Smooth muscle cell (in vitro differentiated cells): ENCODE measurements at regions not wholly inside any gene's neighbourhood (a gene's known extent, or its start where the extent isn't known, plus 50 kb on each side); places are given as distances from the start of the nearest gene placed in this dataset.

Experiments
- DNase-seq: peaks from one replicate; lab custom pipeline; 2025; ENCODE audit not compliant: unreplicated experiment; lab: John Stamatoyannopoulos, UW
- H2AFZ ChIP-seq: fragments of 200-600 bp; sonication (generic); 2 replicates; pipeline ENCODE4 v1.6.0; 2016; ENCODE audit warnings: antibody characterized with exemption, low read depth, mild to moderate bottlenecking
- H3F3A ChIP-seq: fragments of 200-600 bp; sonication (generic); 2 replicates; pipeline ENCODE4 v1.6.0; 2017; ENCODE audit warnings: antibody characterized with exemption, low read depth
- H3K27ac ChIP-seq: fragments of 200-600 bp; sonication (generic); 2 replicates; pipeline ENCODE4 v1.5.1; 2016; ENCODE audit warnings: low read depth, mild to moderate bottlenecking
- H3K27me3 ChIP-seq: fragments of 200-600 bp; sonication (generic); 2 replicates; pipeline ENCODE4 v1.6.1; 2016; ENCODE audit warnings: low read depth, mild to moderate bottlenecking
- H3K36me3 ChIP-seq: fragments of 200-600 bp; sonication (generic); 2 replicates; pipeline ENCODE4 v1.5.1; 2016; ENCODE audit warnings: low read depth
- H3K4me1 ChIP-seq: fragments of 200-600 bp; sonication (generic); 2 replicates; pipeline ENCODE4 v1.5.1; 2016; ENCODE audit warnings: low read depth
- H3K4me2 ChIP-seq: fragments of 200-600 bp; sonication (generic); 2 replicates; pipeline ENCODE4 v1.6.0; 2016; ENCODE audit warnings: mild to moderate bottlenecking
- H3K4me3 ChIP-seq: fragments of 200-600 bp; sonication (generic); 2 replicates; pipeline ENCODE4 v1.5.1; 2016; ENCODE audit warnings: mild to moderate bottlenecking
- H3K79me2 ChIP-seq: fragments of 200-600 bp; sonication (generic); 2 replicates; pipeline ENCODE4 v1.6.0; 2016; ENCODE audit warnings: low read depth, mild to moderate bottlenecking
- H3K9ac ChIP-seq: fragments of 200-600 bp; sonication (generic); 2 replicates; pipeline ENCODE4 v1.6.0; 2016; ENCODE audit warnings: low read depth
- H3K9me3 ChIP-seq: fragments of 200-600 bp; sonication (generic); replicated peaks from 2 replicates; pipeline ENCODE4 v1.5.1; 2016; ENCODE audit warnings: low read depth
- H4K20me1 ChIP-seq: fragments of 200-600 bp; sonication (generic); 2 replicates; pipeline ENCODE4 v1.6.0; 2016; ENCODE audit warnings: low read depth
- CTCF ChIP-seq: fragments of 200-600 bp; sonication (generic); IDR thresholded peaks from 2 replicates; pipeline ENCODE4 v1.5.1; 2017; ENCODE audit warnings: borderline replicate concordance, mild to moderate bottlenecking, antibody characterized with exemption; ENCODE audit not compliant: insufficient read depth, poor library complexity, severe bottlenecking
- WGBS: methylation state at CpG from one replicate; pipeline ENCODE4 v1.1.7; 2016; ENCODE audit warnings: low lambda C conversion rate; 5-methylcytosine and 5-hydroxymethylcytosine counted together

GRCh38 chr15:69802432-69802831 is 295.3 kb downstream of the TLE3 start:
- Histone ChIP-seq H3K4me2 (no peak overlapping the region), H3K27me3 (no peaks in the 10 kb centered on the region), H3K79me2 (no peaks in the 10 kb centered on the region), H3K9me3 (no peaks in the 10 kb centered on the region), H3F3A (no peaks in the 10 kb centered on the region), H4K20me1 (no peaks in the 10 kb centered on the region), H3K27ac (no peak overlapping the region), H2AFZ (no peak overlapping the region), H3K4me1 (no peaks in the 10 kb centered on the region), H3K9ac (no peak overlapping the region), H3K4me3 (no peak overlapping the region), H3K36me3 (no peaks in the 10 kb centered on the region)
- no peak for DNase-seq
- 89% methylated on average over 4 of the region's 4 CpGs for WGBS
- no peak for TF ChIP-seq CTCF

GRCh38 chr15:69804786-69805185 is 292.9 kb downstream of the TLE3 start:
- no peaks in the 10 kb centered on the region for H3F3A ChIP-seq
- TF ChIP-seq CTCF: no peak
- no peak overlapping the region for H2AFZ ChIP-seq
- H3K27ac ChIP-seq: no peak overlapping the region
- 94% methylated on average over 3 of the region's 3 CpGs for WGBS
- no peak overlapping the region for H3K4me3 ChIP-seq
- H3K79me2 ChIP-seq: no peaks in the 10 kb centered on the region
- no peak for DNase-seq
- no peaks in the 10 kb centered on the region for H3K36me3 ChIP-seq
- H3K9me3 ChIP-seq: no peaks in the 10 kb centered on the region
- H3K4me1 ChIP-seq: no peaks in the 10 kb centered on the region
- no peak overlapping the region for H3K4me2 ChIP-seq
- no peak overlapping the region for H3K9ac ChIP-seq
- H4K20me1 ChIP-seq: no peaks in the 10 kb centered on the region
- H3K27me3 ChIP-seq: no peaks in the 10 kb centered on the region

- Histone ChIP-seq H3K4me1 (no peaks in the 10 kb centered on the region), H3K4me2 (no peak overlapping the region), H3K9ac (no peak overlapping the region), H4K20me1 (no peaks in the 10 kb centered on the region), H2AFZ (no peak overlapping the region), H3K27me3 (no peaks in the 10 kb centered on the region), H3K4me3 (no peak overlapping the region), H3K79me2 (no peaks in the 10 kb centered on the region), H3K27ac (no peak overlapping the region), H3F3A (no peaks in the 10 kb centered on the region), H3K36me3 (no peaks in the 10 kb centered on the region), H3K9me3 (no peaks in the 10 kb centered on the region)
- TF ChIP-seq CTCF: no peak
- WGBS: 89% methylated on average over 9 of the region's 9 CpGs
- no peak for DNase-seq
These were observed 292.3 kb downstream of the TLE3 start for GRCh38 chr15:69805248-69805953.

- Histone ChIP-seq H3K4me1 (no peaks in the 10 kb centered on the region), H3F3A (no peaks in the 10 kb centered on the region), H3K9ac (no peak overlapping the region), H2AFZ (no peak overlapping the region), H4K20me1 (no peaks in the 10 kb centered on the region), H3K4me2 (no peak overlapping the region), H3K4me3 (no peak overlapping the region), H3K36me3 (no peaks in the 10 kb centered on the region), H3K9me3 (no peaks in the 10 kb centered on the region), H3K27me3 (no peaks in the 10 kb centered on the region), H3K27ac (no peak overlapping the region), H3K79me2 (no peaks in the 10 kb centered on the region)
- no peak for TF ChIP-seq CTCF
- no peak for DNase-seq
- 86% methylated on average over 10 of the region's 10 CpGs for WGBS
These were observed 291.3 kb downstream of the TLE3 start for GRCh38 chr15:69806287-69806915.
